ENCODE measurements at regions not wholly inside any gene's neighbourhood (a gene's known extent, or its start where the extent isn't known, plus 50 kb on each side); places are given as distances from the start of the nearest gene placed in this dataset.

DNA sequence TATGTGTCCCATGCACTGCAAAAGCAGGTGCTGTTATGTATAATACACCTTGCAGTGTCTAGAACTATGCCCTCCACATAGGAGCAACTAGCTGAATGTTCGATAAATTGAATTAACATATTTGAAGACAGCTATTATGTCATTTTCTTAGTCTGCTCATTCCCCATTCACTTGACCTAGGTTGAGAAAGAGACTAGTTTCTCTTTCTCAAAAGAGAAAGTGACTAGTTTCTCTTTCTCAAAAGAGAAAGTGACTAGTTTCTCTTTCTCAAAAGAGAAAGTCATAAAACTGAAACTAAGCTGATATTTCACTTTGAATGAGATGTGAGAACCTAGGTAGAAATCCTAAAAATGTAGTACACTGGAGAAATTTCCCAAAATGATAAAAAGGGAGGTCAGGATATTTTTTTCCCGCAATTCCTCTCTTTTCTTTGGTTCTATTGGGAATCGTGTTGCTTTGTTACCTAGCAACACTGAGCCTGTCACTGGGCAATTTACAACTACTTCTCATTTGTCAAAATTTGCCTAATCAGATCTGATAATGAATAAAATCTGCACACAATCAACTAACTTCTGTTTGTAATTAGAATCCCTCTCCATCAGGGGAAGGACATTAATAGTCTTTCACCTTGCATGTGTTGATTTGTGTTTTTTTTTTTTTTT, 132.0 kb upstream of the GRIA1 start:
- TF ChIP-seq, protein P1, sequence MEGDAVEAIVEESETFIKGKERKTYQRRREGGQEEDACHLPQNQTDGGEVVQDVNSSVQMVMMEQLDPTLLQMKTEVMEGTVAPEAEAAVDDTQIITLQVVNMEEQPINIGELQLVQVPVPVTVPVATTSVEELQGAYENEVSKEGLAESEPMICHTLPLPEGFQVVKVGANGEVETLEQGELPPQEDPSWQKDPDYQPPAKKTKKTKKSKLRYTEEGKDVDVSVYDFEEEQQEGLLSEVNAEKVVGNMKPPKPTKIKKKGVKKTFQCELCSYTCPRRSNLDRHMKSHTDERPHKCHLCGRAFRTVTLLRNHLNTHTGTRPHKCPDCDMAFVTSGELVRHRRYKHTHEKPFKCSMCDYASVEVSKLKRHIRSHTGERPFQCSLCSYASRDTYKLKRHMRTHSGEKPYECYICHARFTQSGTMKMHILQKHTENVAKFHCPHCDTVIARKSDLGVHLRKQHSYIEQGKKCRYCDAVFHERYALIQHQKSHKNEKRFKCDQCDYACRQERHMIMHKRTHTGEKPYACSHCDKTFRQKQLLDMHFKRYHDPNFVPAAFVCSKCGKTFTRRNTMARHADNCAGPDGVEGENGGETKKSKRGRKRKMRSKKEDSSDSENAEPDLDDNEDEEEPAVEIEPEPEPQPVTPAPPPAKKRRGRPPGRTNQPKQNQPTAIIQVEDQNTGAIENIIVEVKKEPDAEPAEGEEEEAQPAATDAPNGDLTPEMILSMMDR (conservative IDR thresholded peaks at IDR 0.05; ENCODE audit: low read depth, low read length), result no peak
- H3K4me3 ChIP-seq (ENCODE audit: low read length), result no peak overlapping the region
- no peak for DNase-seq (ENCODE audit: low read depth)

DNA sequence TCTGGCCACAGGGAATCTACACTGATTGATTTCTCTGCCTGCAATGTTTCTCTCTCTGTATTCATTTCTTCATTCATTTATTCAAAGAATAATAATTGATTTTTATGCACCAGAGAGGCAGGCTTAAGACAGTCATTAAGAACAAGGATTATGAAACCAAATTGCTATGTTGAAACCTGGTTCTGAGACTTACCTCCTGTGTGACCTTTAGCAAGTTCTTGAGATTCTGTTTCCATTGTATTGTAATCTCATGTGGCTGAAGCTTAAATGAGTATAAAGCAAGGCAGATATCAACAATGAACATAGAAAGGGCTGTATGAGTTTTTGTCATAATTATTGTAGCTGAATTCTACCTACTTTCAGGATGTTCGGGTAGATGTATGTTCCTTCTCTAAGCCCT, 129.6 kb upstream of the GRIA1 start:
- TF ChIP-seq, protein P1 (conservative IDR thresholded peaks at IDR 0.05; ENCODE audit: low read depth, low read length), result no peak
- H3K4me3 ChIP-seq (ENCODE audit: low read length), result no peak overlapping the region
- no peak for DNase-seq (ENCODE audit: low read depth)

DNA sequence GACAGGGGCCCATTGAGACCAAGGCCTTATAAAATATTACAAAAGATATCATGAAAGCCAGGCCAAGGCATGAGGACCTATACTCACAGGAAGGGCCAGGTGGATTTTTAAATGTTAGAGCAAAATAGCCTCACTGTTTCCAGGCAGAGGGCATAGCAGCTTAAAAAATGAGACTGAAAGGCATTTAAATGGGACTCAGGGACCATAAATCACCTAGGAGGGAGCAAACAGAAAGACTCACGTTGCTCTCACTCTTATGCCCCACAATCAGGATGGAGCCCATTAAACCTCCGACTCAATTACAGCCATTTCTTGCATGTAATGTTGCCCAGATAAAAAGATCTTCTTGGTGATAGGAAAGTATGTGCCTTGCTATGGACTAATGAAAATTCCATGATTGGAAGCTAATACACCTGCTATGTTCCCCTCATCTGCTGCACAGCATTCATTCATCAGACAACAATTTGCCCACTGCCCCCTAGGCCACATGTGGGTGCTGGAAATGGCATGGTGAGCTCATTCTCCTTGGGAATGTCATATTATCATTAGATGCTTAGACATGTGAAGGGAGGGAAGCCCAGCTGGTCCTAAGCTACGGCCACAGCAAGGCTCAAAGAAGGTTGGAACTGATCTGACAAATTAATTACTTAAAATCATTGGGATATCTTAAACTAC, 128.6 kb upstream of the GRIA1 start:
- no peak for DNase-seq (ENCODE audit: low read depth)
- H3K4me3 ChIP-seq (ENCODE audit: low read length), result no peak overlapping the region
- TF ChIP-seq, protein P1 (conservative IDR thresholded peaks at IDR 0.05; ENCODE audit: low read depth, low read length), result no peak

DNA sequence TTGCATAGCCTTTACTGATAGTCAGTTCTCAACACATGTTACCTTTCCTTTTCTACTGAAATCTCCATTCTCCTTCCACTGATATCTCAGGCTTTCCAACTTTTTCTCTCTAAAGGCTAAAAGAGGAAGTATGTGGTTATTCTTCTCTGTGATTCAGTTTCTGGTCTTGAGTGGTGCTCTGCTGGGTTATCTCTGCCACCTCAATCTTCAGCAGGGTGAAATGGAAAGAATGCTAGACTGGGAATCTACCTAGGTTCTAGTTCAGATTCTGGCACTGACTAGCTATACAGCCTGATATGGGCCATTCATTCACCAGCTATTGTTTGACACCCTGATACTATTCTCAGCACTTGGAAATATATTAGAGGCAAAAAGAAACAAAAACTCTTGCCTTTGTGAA, 124.9 kb upstream of the GRIA1 start:
- TF ChIP-seq, protein P1 (conservative IDR thresholded peaks at IDR 0.05; ENCODE audit: low read depth, low read length), result no peak
- DNase-seq (ENCODE audit: low read depth), result no peak
- H3K4me3 ChIP-seq (ENCODE audit: low read length), result no peak overlapping the region

DNA sequence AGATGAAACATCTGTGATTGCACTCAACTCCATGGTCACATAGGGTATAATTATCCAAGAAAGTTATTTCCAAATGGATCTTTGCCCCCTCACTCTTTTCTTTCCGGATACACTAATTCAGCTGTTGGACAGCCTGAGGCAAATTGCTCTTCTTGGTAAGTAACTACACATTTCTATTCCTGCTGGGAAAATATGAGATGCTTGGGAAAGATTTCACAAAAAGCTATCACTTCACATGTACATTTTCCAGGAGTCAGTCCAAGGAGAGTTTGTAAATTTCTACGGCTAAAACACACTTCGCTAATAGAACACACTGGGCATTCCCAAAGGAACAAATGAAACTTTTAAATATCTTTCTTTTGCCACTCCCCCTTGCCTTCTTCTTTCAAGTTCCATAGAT, 123.0 kb upstream of the GRIA1 start:
- no peak overlapping the region for H3K4me3 ChIP-seq (ENCODE audit: low read length)
- no peak for DNase-seq (ENCODE audit: low read depth)
- TF ChIP-seq, protein P1 (conservative IDR thresholded peaks at IDR 0.05; ENCODE audit: low read depth, low read length), result no peak

DNA sequence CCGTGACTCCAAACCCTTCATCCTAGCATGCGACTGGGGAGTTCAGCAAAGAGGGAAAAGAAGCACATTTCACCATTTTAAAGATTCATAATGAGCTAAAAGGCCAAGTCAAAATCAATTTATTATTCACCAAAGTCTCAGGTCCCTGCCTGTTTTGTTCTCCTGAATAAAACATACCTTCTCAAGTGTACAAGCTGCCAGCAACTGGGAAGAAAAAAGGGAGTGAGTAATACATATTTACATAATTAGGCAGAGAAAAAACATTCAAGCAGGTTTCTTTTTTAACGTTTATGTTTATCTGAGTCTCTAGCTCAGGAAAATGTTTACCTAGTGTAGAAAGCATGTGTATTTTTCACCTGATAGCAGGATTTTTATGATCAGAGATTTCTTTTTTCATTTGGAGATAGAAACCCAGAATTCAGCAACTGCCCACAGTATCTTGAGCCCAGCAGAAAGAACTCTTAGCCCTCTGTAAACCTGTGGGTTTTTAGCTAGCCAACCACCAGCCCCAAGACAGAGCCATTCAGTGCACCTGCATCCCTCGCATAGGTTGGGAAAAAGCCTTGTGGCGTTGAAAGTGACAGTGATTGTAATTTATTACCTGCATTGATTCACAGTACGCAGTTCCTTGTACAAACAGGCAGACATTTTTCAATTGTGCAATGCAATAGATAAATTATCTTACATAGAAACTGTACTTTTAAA, 117.9 kb upstream of the GRIA1 start:
- TF ChIP-seq, protein P1 (conservative IDR thresholded peaks at IDR 0.05; ENCODE audit: low read depth, low read length), result no peak
- DNase-seq (ENCODE audit: low read depth), result no peak
- H3K4me3 ChIP-seq (ENCODE audit: low read length), result no peak overlapping the region
